ENCODE measurements at regions not wholly inside any gene's neighbourhood (a gene's known extent, or its start where the extent isn't known, plus 50 kb on each side); places are given as distances from the start of the nearest gene placed in this dataset.

DNA sequence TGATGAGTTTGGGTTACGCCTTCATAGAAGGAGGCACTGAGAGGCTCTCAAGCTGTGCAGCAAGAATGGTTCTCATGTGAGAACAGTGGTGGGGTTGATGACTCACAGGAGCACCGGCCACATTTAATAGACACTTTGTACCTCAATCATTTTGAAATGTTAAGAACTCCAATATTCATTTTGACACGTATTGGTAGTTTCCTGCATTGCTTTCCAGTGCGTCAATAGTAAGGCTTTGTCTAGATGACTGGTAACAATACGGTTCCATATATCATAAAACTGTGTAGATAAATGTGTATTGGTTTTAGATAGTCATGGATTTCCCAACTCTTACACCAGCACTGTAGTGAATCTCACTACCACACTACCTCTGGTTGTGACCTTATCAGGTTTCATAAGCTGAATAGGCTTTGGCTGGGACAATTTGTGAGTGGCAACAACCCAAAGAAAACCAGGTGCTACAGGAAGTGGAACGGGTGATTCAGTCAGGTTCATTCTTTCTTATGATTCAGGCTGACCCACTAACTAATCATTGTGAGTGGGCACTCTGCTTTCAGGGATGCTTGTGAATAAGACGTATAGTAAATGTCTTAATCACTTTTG, 362.6 kb downstream of the KLF5 start:
- ATAC-seq = no peak
- no peak for TF ChIP-seq ISL1 (CRISPR knock-in tag; IDR thresholded peaks at IDR 0.05)

DNA sequence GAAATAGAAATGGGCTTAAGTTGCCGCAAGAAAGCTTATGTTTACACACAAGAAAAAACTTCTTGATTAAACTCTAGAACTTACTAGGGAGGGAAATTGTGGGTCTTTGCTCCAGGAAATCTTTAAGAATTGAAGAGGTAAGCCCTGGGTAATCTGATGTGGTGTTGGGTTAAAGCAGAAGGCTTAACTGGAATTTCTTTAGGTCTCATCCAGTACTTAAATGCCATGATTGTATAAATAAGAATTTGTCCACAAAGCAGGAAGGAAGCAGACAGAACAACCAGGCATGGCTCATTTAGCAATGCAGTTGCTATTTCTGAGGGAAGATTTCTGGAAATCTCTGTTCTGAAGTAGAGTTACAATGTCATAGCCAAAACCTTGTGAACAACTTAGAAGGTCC, 360.4 kb downstream of the KLF5 start:
- TF ChIP-seq ZFP3 (CRISPR knock-in tag; IDR thresholded peaks at IDR 0.05) (no peak), CSDC2 (CRISPR knock-in tag; IDR thresholded peaks at IDR 0.05) (no peak), POU6F1 (CRISPR knock-in tag; IDR thresholded peaks at IDR 0.05; ENCODE audit: borderline replicate concordance, low read depth) (no peak), TCF4 (CRISPR knock-in tag; IDR thresholded peaks at IDR 0.05; ENCODE audit: borderline replicate concordance) (no peak), TOX (CRISPR knock-in tag; IDR thresholded peaks at IDR 0.05; ENCODE audit: borderline replicate concordance) (no peak), CREB5 (CRISPR knock-in tag; IDR thresholded peaks at IDR 0.05; ENCODE audit: low read depth) (no peak), ZC3H10 (CRISPR knock-in tag; IDR thresholded peaks at IDR 0.05) (no peak), ARNTL (CRISPR knock-in tag; IDR thresholded peaks at IDR 0.05; ENCODE audit: borderline replicate concordance, low read depth) (no peak)
- TF ChIP-seq, protein P1, sequence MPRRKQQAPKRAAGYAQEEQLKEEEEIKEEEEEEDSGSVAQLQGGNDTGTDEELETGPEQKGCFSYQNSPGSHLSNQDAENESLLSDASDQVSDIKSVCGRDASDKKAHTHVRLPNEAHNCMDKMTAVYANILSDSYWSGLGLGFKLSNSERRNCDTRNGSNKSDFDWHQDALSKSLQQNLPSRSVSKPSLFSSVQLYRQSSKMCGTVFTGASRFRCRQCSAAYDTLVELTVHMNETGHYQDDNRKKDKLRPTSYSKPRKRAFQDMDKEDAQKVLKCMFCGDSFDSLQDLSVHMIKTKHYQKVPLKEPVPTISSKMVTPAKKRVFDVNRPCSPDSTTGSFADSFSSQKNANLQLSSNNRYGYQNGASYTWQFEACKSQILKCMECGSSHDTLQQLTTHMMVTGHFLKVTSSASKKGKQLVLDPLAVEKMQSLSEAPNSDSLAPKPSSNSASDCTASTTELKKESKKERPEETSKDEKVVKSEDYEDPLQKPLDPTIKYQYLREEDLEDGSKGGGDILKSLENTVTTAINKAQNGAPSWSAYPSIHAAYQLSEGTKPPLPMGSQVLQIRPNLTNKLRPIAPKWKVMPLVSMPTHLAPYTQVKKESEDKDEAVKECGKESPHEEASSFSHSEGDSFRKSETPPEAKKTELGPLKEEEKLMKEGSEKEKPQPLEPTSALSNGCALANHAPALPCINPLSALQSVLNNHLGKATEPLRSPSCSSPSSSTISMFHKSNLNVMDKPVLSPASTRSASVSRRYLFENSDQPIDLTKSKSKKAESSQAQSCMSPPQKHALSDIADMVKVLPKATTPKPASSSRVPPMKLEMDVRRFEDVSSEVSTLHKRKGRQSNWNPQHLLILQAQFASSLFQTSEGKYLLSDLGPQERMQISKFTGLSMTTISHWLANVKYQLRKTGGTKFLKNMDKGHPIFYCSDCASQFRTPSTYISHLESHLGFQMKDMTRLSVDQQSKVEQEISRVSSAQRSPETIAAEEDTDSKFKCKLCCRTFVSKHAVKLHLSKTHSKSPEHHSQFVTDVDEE (CRISPR knock-in tag; IDR thresholded peaks at IDR 0.05) = no peak
- ATAC-seq = no peak

DNA sequence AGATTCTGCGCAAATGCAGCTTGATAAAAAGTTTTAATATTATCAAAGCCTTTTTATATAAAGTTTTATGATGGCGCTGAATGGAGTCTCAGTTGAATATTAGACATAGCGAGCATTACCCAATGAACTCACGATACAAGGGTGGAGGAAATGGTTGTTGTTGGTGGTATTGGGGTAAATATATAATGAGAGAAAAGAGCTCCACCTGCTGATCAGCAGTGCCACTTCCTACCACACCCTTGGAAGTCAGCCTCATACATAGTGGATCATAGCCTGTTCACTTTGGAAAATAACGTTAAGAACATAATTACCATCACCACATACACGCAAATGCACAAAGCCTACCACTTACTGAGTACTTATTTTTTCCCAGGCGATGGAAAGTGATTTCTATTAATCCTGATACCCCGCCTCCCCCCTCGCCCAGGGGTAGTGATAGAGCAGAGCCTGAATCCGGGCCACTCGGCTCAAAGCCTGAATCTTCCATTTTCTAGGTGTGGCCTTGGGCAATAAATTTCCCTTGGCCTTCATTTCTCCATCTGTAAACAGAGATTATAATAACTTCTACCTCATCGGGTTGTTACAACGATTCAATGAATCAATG, 358.3 kb downstream of the KLF5 start:
- peak; percentile 78 for ATAC-seq
- no peak for TF ChIP-seq TOX (CRISPR knock-in tag; IDR thresholded peaks at IDR 0.05; ENCODE audit: borderline replicate concordance)
- TF ChIP-seq OSR1 (CRISPR knock-in tag; IDR thresholded peaks at IDR 0.05) = no peak
- TF ChIP-seq ZFP30 (CRISPR knock-in tag; IDR thresholded peaks at IDR 0.05) = no peak

DNA sequence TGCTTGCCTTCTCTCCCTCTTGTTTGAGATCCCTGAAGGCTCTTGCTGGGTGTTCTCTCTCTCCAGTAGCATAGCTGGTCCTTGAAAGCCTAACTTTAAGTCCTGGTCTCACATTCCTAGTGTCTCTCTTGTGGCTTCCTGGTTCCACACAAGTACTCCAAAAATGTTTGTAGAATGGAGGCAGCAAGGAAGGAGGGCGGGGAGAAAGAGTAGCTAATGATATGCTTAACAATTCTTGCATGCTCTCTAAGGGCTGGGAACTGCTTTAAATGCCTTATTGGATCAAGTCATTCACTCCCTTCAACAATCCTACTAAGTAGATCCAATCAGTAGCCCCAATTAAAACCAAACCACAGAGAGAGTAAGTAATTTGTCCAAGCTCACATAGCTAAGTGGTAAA, 357.3 kb downstream of the KLF5 start:
- ATAC-seq = no peak
- TF ChIP-seq ISL1 (CRISPR knock-in tag; IDR thresholded peaks at IDR 0.05) (no peak), PATZ1 (CRISPR knock-in tag; IDR thresholded peaks at IDR 0.05; ENCODE audit: borderline replicate concordance) (no peak), ZNF8 (CRISPR knock-in tag; IDR thresholded peaks at IDR 0.05) (no peak), TOX (CRISPR knock-in tag; IDR thresholded peaks at IDR 0.05; ENCODE audit: borderline replicate concordance) (no peak), ZNF70 (CRISPR knock-in tag; IDR thresholded peaks at IDR 0.05) (no peak), SNAI2 (CRISPR knock-in tag; IDR thresholded peaks at IDR 0.05) (no peak), CSDC2 (CRISPR knock-in tag; IDR thresholded peaks at IDR 0.05) (no peak), OSR1 (CRISPR knock-in tag; IDR thresholded peaks at IDR 0.05) (no peak), RARB (CRISPR knock-in tag; IDR thresholded peaks at IDR 0.05) (no peak), CREB5 (CRISPR knock-in tag; IDR thresholded peaks at IDR 0.05; ENCODE audit: low read depth) (no peak), ZFP30 (CRISPR knock-in tag; IDR thresholded peaks at IDR 0.05) (no peak), POU6F1 (CRISPR knock-in tag; IDR thresholded peaks at IDR 0.05; ENCODE audit: borderline replicate concordance, low read depth) (no peak)
